HG02798 (cell line): ENCODE measurements at regions not wholly inside any gene's neighbourhood (a gene's known extent, or its start where the extent isn't known, plus 50 kb on each side); places are given as distances from the start of the nearest gene placed in this dataset.
"Not testable (repeated sequence)": the region's sequence is repeated elsewhere in the genome, so short reads cannot be mapped to it uniquely, and the experiment has no call there.

Experiments
- ATAC-seq: cut with Tn5 transposase; IDR thresholded peaks from one replicate; pipeline ENCODE4 v1.9.1; 2021; ENCODE audit warnings: mild to moderate bottlenecking; ENCODE audit not compliant: unreplicated experiment, poor library complexity

DNA sequence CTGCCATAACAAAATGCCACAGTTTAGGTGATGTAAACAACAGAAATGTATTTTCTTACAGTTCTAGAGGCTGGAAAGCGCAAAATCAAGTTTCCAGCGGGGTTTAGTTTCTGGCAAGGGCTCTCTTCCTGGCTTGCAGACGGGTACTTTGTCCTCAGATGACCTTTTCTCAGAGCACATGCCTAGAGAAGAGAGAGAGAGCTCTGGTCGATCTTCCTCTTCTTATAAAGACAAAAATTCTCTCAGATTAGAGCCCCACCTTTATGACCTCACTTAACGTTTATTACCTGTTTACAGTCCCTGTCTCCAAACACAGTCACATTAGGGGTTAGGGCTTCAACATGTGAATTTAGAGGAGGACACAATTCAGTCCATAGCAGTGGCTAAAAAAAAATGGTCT lies 119.7 kb downstream of the CETN3 start:
- ATAC-seq = no peak

DNA sequence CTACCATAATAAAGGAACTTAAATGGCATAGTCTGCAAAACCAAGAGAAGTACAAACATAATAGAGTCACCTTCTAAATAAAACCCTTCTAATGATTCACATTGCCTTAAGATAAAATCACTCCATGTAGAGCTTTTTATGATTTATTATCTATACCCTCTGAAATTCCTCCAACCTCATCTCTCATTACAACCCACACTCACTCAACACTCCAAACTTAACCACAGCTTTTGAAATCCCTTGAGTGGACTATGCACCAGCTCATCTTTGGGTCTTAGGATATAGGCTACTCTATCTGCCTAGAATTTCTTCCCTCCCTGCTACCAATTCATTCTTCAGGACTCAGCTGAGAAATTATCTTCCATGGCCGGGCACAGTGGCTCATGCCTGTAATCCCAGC lies 122.5 kb downstream of the CETN3 start:
- no peak for ATAC-seq

DNA sequence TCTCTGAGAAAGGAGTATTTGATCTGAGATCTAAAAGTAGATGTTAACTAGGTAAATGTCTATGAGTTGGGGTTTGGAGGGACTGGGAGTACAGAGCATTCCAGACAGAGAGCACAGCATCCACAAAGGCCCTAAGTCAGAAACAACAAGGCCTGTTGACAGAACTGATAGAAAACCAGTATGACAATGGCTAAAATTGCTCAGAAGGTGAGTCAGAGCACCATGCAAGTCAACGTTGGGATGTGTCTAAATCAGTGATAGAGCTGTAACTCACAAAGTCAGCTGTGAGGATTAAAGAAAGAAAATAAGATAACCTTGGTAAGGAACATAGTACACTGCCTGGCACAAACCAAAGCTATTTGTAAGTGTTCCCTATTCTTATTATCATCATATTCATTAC lies 124.0 kb downstream of the CETN3 start:
- ATAC-seq = no peak

DNA sequence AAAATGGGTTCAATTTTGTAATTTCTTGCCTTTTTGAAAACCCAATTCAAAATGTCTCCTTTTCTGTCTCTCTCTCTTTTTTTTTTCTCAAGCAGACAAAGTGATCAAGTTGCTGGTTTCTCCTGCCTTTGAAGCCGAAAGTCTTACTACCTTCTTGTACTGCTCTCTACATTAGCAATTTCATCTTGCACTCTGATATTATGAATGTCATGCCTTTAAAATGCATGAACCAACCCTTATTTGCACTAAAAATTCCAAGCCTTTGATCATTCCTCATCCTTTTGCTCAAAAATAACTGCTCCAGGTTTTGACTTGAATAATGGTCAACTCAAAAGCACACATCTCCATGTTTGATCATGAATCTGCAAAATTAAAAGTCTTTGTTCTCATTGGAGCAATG lies 125.2 kb downstream of the CETN3 start:
- no peak for ATAC-seq

DNA sequence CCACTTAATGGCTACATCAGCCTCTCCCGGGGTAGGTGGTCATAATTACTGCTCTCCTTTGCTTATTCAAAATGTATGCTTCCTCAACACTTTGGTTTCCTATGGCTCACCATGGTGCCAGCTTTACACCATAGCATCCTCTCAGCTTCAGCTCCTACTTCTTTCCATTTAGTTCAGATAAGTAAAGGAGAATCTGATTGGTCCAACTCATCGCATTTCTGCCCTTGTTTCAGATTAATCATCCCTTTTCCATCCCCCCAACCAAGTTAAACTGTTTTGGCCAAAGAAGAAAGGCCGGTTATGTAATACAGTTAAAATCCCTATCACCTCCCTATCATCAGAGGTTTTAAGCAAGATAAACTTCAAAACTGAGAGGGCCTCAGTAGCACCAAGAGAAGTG lies 130.5 kb downstream of the CETN3 start:
- ATAC-seq = no peak

DNA sequence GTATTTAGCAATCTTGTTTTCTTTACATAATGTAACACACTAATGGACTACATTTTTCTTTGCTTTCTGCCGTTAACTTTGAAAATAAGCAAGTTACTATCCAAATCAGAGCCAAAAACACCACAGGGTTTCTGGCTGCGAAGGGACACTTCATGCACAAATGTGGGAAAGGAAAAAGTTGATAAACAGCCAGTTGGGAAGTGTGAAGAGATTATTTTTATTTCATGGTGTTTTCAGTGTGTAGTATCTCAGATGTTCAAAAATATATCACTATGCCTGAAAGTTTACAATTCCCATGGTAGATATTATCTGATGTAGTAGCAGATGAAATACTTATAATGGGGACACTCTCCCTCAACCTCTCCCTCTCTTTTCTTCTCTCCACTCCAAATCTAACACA lies 135.3 kb downstream of the CETN3 start:
- ATAC-seq = no peak

DNA sequence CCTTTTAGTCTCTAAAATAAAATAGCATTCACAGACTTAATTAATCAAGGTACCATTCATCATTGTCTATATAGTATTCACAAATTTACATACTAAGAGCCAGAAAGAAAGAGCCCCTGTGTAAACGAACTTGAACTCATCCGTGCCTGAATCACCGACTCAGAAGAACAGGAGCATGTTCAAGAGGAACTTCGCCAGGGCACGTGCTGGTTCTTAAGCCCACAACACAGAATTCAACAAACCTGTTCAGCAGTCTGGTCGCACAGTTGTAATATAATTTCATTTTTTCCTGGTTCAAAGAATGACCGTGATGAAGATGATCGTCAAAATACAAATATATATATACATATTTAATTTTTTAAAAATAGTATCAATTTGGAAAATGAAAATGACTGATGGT lies 141.9 kb downstream of the CETN3 start:
- ATAC-seq = no peak

DNA sequence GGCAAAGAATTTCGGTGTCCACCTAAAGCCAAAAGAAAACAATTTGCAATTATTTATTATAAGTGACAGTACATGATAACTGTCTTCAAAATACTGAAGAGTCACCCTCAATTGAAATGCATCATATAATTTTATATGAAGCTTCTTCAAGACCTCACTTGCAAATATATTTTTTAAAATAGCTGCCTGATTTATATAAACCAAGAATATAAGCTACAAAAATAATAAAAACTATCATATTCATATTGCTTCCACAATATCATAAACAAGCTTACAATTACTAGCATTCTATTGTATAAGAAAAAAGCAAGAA lies 144.1 kb downstream of the CETN3 start:
- no peak for ATAC-seq

DNA sequence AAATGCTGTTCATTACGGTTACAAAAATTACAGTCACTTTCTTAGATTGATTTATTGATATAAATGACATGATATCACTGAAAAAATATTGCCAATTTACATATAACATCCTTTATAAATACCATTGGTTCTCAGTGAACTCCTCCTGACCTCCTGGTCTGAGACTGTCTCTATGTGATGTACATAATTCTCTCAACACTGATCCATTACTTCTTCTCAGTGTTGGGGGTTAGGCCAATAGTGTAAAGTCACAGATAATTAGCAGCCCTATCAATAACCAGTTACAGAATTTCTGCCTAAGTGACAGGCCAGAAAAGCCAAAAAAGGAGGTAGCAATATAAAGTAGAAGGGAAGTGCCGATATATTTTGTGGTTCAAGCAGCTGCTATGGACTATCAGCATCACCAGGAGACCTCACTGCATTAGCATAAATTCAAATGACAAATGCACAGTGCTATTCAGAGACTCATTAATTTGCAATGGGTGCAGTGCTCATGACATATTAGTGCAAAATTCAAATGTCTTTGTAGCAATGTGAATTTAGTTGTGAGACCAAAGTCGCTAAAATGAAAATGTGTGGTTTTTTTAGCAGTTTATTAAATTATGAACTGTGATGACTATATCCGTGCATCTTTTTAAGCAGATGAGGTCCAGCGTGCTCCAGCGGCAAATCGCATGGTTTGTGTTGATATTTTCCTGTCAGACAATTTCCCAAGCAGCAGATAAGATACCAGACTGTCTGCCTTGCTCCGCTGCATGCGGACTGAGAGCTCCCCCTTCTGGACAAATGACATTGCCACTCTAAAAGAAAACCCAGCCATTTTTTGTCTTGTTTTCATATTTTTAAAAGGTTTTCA lies 144.6 kb downstream of the CETN3 start:
- peak; percentile 82 for ATAC-seq

DNA sequence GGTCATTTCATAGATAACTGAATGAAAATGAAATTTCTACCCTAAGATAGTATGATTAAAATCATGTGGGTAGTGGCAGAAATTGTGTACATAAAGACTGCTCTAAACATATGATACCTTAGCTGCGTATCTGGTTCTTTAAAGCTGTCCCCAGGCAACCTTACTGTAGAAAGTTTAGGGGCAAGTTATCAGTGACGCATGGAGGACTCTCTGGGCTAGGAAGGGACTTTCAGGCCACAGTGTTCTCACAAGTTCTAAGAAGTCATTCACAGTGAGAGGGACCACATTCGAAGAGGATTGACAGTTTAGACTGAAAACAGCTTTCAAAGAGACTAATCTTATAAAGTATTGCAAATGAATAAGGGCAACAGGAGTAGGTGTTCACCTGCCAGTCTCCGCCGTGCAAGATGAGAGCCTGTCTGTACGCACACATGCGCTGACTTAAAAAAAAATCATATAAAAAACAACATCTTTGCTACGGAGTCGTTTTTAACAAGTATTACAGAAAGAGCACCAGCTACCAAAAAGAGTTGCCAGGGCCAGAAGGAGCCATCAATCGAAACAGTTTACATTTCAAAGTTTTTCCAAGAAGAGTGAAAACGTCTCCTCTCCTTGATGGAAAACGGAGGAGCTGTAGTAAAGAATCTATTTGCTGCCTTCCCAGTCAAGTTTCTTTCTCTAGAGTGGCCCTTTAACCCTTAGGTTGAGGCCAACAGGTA lies 146.3 kb downstream of the CETN3 start:
- no peak for ATAC-seq

DNA sequence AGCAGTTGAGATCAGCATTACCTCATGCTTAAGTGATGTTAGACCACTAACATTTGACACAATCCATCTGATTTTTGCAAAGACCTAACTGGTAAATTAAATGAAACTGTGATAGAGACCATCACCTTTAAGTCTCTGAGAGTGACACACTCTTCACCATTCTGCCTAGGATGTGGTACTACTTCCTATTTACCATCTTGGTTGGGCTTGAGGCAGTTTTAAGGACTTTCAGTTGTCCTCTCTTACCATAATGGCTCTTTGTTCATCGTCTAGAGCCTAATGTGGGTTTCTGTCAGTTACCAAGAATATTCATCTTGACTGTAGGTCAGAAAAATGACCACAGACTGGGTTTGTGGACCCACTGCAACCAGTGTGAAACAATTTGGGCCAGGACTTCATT lies 158.1 kb downstream of the CETN3 start:
- ATAC-seq = no peak

DNA sequence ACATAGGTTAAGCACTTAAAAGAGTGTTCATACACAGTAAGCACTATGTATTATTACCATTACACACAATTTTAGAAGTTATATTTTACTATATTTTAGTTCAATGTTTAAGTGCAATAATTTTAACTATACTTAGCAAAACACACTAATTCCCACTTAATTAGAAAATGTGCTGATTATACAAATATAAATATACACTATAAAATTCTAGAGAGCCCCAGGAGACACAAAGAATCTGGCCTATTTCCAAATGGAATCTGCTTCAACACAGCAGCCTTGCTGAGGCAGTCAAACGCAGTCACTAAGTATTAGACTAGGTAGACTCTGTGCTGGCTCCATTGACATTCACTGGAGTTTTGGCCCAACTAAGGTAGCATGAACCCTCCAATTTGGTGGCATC lies 160.9 kb downstream of the CETN3 start:
- ATAC-seq = no peak

DNA sequence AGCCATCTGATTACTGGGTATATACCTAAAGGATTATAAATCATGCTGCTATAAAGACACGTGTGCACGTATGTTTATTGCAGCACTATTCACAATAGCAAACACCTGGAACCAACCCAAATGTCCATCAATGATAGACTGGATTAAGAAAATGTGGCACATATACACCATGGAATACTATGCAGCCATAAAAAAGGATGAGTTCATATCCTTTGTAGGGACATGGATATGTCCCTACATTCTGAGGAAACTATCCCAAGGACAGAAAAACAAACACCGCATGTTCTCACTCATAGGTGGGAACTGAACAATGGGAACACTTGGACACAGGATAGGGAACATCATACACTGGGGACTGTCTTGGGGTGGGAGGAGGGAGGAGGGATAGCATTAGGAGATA lies 165.7 kb downstream of the CETN3 start:
- not testable (repeated sequence) for ATAC-seq

DNA sequence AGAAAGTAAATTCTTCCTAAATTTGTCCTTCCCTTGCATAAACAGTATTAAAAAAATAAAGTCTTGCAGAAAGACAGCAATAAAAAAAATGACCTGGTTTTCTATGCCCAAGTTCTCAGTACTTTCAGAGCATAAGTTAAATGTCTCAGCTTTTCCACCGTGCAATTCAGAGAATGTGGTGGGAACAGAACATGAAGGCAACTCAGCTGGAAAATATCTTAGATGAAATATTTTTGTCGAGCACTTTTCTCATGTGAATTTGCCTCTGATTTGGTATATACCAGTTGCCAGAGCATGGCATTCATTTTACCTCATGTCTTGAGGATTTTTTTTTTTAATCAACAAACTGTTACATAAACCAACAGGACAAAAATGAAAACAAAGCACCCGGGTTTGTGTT lies 176.1 kb downstream of the CETN3 start:
- ATAC-seq = no peak

DNA sequence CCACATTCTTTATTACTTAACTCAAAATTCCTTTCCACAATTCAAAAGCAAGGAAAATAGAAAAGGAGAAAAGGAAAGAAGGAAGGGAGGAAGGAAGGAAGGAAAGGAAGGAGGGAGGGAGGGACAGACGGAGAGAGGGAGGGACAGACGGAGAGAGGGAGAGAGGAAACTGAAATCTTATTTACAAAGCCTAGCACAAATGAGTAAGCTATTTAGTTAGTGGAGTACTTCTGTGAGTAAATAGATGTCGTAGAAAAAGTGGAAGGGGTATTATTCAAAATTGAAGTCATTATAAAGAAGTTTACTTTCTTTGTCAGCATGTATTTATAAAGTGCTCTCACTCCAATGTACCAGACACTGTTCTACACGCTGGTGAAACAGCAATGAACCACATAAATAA lies 177.9 kb downstream of the CETN3 start:
- ATAC-seq = no peak

DNA sequence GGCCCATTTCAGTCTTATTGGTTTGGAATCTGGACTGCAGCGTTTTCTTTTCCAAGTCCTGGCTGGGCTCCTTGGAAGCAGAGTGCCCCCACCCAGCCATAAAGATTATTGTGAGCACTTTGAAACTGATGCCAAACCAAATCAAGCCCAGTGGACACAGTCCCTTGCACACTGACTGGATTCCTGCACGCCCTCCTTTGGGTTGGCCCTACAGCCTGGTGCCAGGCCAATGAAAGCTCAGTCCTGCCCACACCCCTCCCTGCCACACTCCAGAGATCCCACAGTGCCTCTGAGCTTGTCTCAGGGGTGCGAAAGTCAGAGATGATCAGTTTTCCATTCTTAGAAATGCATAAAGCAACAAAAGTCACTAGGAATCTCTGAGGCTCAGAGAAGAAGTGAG lies 181.9 kb downstream of the CETN3 start:
- ATAC-seq = no peak

DNA sequence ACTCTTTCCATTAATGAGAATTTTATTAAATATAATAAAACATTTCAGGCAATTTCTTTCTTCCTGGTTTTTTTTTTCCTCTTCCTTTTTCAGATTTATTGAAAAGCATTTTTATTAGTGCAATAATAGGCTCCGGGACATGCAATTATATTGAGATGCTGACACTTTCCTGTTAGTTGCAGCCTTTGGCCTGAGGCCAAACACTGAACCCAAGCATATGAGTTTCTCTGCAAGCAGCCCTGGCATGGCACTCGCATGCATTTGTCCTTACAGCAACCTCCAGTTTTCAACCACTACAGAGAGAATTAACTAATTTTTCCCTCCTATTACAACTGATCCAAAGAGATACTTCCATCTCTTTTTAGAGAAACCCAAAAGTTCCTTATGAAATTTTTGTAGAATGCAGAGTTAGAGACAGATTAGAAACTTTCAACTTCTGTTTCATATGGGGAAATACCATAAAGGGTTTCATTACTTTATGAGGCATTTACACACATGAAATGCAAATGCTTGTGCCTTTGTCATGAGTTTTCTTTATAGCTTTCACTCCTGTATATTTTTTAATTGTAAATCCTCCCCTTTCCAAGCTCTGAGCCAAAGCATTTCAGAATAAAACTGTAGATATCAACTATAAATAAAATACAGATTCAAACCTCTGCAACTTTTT lies 183.0 kb downstream of the CETN3 start:
- no peak for ATAC-seq

DNA sequence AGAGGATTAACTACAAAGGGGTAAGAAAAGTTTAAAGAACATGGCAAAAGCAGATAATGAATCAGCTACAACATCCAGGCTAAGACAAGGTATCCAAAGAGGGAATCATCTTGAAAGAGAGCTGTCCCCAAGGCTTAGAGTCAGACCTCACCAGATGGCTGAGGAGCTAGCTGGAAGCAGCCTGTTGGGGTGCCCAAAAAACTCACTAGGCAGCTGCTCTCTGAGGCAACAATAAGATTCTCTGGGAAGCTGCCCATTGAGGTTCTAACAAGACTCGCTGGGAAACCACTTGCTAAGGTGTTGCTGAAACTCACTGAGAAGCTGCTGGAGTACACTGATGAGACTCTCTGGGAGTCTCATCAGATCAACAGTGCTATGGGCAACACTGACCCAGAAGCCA lies 185.2 kb downstream of the CETN3 start:
- no peak for ATAC-seq

DNA sequence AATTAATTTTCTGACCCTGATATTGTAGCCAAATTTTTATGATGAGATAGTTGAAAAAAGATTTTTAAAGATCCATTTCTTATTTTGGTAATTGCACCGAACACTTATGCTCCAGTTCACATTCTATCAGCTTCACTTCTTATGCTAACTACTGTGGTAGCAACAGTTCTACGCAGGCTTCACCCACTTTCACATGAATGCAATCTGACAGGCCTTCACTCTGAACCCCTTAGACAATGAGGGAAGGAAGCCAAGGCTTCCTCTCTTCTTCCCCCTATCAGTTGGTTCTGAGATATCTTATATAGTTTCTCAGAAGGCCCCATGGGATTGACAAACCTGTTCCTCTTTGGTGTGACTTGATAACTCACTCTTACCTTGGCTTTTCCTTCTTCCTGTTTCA lies 185.8 kb downstream of the CETN3 start:
- ATAC-seq = no peak

DNA sequence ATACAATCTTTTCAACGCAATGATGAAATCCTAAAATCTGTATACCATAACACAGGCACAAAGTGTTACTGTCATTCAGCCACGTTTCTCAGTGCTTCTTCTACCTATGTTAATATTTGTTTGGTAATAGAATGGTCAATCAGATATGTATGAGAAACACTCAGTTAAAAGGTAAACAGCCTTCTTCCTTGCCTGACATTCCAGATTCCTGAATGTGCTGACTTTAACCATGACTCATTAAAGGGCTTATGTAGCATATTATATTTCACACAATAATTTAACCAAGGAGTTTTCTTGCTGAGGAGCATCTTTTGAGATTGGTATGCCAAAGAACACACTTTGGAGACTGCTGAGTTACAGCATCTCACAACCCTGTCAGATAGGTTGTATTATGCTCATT lies 187.6 kb downstream of the CETN3 start:
- ATAC-seq = no peak

DNA sequence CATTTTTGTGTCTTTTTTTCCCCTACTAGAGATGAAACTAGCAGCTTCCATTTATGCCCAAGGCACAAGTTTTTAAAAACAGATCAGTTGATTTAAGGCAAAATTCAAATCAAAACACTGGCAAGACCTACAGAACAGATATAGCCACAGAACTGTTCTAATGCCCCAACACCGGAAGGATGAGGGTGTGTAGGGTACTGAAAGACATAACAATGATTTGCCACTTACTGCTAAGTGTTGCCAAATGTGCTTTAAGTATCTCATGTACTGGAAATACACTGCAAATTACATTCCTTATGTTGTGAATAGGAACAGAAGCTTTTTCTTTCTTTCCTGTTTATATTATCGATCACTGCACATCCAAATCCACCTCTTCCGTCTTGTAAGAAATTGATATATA lies 189.0 kb downstream of the CETN3 start:
- ATAC-seq = no peak

DNA sequence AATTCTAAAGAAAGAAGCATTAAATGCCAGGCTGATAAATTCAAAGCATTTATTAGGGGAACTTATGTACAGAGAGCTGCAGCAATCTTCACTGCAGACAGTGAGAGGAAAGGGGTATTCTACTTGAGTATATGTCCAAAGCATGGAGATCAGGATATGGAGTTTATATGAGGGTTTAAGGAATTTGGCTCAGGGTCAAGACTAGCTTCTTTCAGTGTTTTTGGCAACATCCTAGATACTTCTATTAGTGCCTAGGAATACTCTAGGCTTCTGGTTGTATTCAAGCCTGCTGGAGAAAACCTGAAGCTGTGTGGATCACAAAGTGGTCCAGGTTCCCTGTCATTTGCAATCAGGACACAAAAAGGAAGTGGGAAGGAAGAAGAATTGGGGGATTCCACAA lies 194.6 kb downstream of the CETN3 start:
- no peak for ATAC-seq
